Esophagus squamous epithelium (tissue), 5 donors: ENCODE measurements at regions not wholly inside any gene's neighbourhood (a gene's known extent, or its start where the extent isn't known, plus 50 kb on each side); places are given as distances from the start of the nearest gene placed in this dataset.

Source experiments
- DNase-seq: peaks from one replicate; lab custom pipeline; 2025; lab: John Stamatoyannopoulos, UW
- H3K27ac ChIP-seq, 4 donors: fragments of 200-600 bp; sonication (generic); one replicate each; pipeline ENCODE4 v1.5.1; 2016 to 2019; ENCODE audit warnings: mild to moderate bottlenecking in 1 of 4
- H3K27me3 ChIP-seq, 4 donors: fragments of 200-600 bp; sonication (generic); 1 replicate in 3 of 4; 2 replicates in 1 of 4; pipeline versions ENCODE4 v1.5.1 to v1.6.0; 2017 to 2021; ENCODE audit warnings: antibody characterized with exemption in 1 of 4
- H3K36me3 ChIP-seq, 3 donors: fragments of 200-600 bp; sonication (generic); one replicate each; pipeline ENCODE4 v1.5.1; 2016 to 2019
- H3K4me1 ChIP-seq, 3 donors: fragments of 200-600 bp; sonication (generic); one replicate each; pipeline ENCODE4 v1.5.1; 2017 to 2019
- H3K4me3 ChIP-seq, 4 donors: fragments of 200-600 bp; sonication (generic); 1 replicate in 3 of 4; 2 replicates in 1 of 4; pipeline ENCODE4 v1.5.1; 2016 to 2019; ENCODE audit warnings: mild to moderate bottlenecking in 2 of 4, moderate library complexity in 1 of 4
- H3K9me3 ChIP-seq, 3 donors: fragments of 200-600 bp; sonication (generic); one replicate each; pipeline ENCODE4 v1.5.1; 2016 to 2019
- POLR2A ChIP-seq, 4 donors: fragments of 450-650 bp; IDR thresholded peaks; one replicate each; pipeline ENCODE4 v1.6.1; 2017; ENCODE audit warnings: antibody characterized with exemption in 4 of 4, mild to moderate bottlenecking in 4 of 4, moderate library complexity in 3 of 4
- WGBS, 2 donors: methylation state at CpG; one replicate each; pipeline ENCODE4 v1.1.5; 2018; 5-methylcytosine and 5-hydroxymethylcytosine counted together
- intact Hi-C: fragments of 100-400 bp; cut with DNase I; formaldehyde crosslinking; loops from one replicate; pipeline ENCODE4 v1.15.0; 2022
- TF ChIP-seq, protein P1 (sequence below), 6 experiments: fragments of 450-650 bp in 4 of 6; fragments of 200-600 bp in 2 of 6; sonication (generic) in 2 of 6; IDR thresholded peaks; one replicate each; pipeline ENCODE4 v1.5.1; 2016 to 2019; ENCODE audit warnings: antibody characterized with exemption in 6 of 6, mild to moderate bottlenecking in 4 of 6, moderate library complexity in 4 of 6
- donor health status: DM: yes; HTN: yes; CAD: no.

DNA sequence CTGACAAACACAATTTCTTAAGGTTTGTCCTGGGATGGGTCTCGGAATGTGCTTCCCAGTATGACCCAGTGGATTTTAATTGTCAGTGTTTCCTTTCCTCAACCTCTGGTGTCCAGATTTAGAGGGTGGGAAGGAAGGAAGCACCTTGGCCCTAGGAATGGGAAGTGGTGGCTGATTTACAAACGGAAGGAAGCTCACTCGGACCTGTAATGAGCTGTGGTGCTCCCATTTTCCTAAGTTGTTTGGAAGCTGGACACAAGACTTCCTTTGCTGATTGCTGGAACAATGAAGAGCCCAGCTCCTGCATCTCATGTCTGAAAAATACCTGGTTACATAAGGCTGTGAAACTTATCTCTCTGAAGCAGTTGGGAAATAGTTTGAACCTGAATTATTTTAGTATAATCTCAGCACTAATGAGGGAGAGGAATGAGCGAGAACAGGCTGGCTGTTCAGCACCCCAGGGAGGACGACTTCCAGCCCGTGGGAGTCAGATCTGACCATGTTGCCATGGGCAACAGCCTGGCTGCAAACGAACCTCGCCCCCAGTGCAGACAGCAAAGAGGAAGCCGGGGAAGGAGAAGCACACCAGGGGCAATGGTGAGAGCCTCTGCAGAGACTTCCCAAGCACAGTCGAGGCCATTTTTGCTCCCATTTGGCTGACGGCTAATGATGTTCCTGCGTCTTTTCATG, 74.4 kb upstream of the ASB18 start:
- H3K27me3 ChIP-seq: no peaks in the 10 kb centered on the region
- WGBS, 2 donors: 42 to 50% methylated on average over 7 to 12 of the region's 12 CpGs
- H3K27ac ChIP-seq: peak overlapping the region in 3 of 4 donors; percentile 35 to 80 (median 77)
- H3K4me1 ChIP-seq: peaks cover 0 to 18% (median 0%) of the 10 kb centered on the region in 3 donors
- no peak for DNase-seq
- no peaks in the 10 kb centered on the region for H3K36me3 ChIP-seq
- TF ChIP-seq POLR2A (IDR thresholded peaks at IDR 0.05): no peak
- TF ChIP-seq, protein P1, sequence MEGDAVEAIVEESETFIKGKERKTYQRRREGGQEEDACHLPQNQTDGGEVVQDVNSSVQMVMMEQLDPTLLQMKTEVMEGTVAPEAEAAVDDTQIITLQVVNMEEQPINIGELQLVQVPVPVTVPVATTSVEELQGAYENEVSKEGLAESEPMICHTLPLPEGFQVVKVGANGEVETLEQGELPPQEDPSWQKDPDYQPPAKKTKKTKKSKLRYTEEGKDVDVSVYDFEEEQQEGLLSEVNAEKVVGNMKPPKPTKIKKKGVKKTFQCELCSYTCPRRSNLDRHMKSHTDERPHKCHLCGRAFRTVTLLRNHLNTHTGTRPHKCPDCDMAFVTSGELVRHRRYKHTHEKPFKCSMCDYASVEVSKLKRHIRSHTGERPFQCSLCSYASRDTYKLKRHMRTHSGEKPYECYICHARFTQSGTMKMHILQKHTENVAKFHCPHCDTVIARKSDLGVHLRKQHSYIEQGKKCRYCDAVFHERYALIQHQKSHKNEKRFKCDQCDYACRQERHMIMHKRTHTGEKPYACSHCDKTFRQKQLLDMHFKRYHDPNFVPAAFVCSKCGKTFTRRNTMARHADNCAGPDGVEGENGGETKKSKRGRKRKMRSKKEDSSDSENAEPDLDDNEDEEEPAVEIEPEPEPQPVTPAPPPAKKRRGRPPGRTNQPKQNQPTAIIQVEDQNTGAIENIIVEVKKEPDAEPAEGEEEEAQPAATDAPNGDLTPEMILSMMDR (IDR thresholded peaks at IDR 0.05): no peak
- no peaks in the 10 kb centered on the region for H3K9me3 ChIP-seq
- intact Hi-C loops: no loop called here
- H3K4me3 ChIP-seq: no peak overlapping the region

DNA sequence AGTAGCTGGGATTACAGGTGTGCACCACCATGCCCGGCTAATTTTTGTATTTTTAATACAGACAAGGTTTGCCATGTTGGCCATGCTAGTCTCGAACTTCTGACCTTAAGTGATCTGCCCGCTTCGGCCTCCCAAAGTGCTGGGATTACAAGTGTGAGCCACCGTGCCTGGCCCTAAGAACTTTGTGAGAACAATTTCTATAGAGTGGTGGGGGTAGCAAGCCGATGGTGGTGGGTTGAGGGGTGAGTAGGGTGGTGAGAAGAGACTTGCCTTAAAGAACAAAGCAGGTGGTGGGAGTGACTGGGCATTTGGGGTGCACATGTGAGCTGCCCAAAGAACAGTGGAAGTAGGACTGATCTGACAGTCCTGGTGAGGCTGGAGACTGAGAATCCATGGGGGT, 76.0 kb upstream of the ASB18 start:
- TF ChIP-seq, protein P1 (IDR thresholded peaks at IDR 0.05): no peak
- no peak for TF ChIP-seq POLR2A (IDR thresholded peaks at IDR 0.05)
- Histone ChIP-seq H3K9me3 (no peaks in the 10 kb centered on the region), H3K27me3 (no peaks in the 10 kb centered on the region), H3K27ac (no peak overlapping the region), H3K36me3 (no peaks in the 10 kb centered on the region), H3K4me3 (no peak overlapping the region), H3K4me1 (peaks cover 0 to 12% (median 0%) of the 10 kb centered on the region in 3 donors)
- intact Hi-C loops: loop anchor here (5.0 to 10.0 kb wide), 2 partner anchors 685 to 732 kb away; no protein-coding TSS in a partner anchor
- no peak for DNase-seq
- 84 to 85% methylated on average over 5 to 6 of the region's 6 CpGs for WGBS, 2 donors

DNA sequence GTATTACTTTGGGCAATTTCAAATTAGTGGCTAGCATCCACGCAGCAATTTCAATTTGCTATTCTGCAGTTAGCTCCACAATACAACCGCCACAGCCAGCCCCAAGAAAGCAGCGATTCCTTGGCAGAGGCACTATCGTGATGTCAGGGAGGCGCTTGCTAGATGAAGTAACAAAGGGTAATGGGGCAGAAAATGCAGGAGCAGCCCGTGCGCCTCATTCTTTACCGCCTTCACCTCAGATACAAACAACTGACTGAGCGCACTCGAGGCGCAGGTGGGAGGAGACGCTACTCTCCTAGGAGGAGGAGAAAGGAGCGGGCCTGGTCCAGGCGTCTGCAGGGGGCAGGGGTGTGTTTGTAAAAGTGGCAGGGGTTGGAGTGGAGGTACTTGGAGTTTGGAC, 76.9 kb upstream of the ASB18 start:
- Histone ChIP-seq H3K4me3 (no peak overlapping the region), H3K4me1 (peaks cover 0 to 12% (median 0%) of the 10 kb centered on the region in 3 donors), H3K27ac (no peak overlapping the region), H3K27me3 (no peaks in the 10 kb centered on the region), H3K9me3 (no peaks in the 10 kb centered on the region), H3K36me3 (no peaks in the 10 kb centered on the region)
- intact Hi-C loops: loop anchor here (5.0 to 10.0 kb wide), 2 partner anchors 684 to 731 kb away; no protein-coding TSS in a partner anchor
- TF ChIP-seq, protein P1 (IDR thresholded peaks at IDR 0.05): no peak
- TF ChIP-seq POLR2A (IDR thresholded peaks at IDR 0.05): no peak
- WGBS, 2 donors: 92 to 96% methylated on average over 13 to 14 of the region's 14 CpGs
- no peak for DNase-seq

DNA sequence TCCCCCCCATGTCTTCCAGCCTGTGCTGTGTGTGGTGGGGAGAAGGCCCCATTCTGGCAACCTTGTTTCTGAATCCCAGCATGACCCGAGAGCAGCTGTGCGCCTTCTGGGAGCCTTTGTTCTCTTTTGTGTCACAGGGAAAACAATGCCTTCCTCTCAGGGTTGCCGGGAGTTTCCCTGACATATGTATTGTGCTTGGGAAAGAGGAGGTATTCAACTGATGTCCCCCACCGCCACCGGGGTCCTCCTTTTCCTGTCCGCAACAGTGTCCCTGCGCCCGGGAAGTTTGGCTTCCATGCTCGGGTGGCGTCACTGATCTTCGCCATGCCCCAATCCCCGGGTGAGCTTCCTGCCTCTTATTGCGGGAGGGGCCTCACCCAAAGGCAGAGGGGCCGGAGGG, 77.5 kb upstream of the ASB18 start:
- TF ChIP-seq, protein P1 (IDR thresholded peaks at IDR 0.05): no peak
- TF ChIP-seq POLR2A (IDR thresholded peaks at IDR 0.05): no peak
- Histone ChIP-seq H3K9me3 (no peaks in the 10 kb centered on the region), H3K27ac (no peak overlapping the region), H3K36me3 (no peaks in the 10 kb centered on the region), H3K4me1 (peaks cover 0 to 12% (median 0%) of the 10 kb centered on the region in 3 donors), H3K27me3 (no peaks in the 10 kb centered on the region), H3K4me3 (no peak overlapping the region)
- intact Hi-C loops: loop anchor here (5.0 to 10.0 kb wide), 2 partner anchors 683 to 731 kb away; no protein-coding TSS in a partner anchor
- DNase-seq: no peak
- WGBS, 2 donors: 71 to 85% methylated on average over 6 of the region's 14 CpGs

DNA sequence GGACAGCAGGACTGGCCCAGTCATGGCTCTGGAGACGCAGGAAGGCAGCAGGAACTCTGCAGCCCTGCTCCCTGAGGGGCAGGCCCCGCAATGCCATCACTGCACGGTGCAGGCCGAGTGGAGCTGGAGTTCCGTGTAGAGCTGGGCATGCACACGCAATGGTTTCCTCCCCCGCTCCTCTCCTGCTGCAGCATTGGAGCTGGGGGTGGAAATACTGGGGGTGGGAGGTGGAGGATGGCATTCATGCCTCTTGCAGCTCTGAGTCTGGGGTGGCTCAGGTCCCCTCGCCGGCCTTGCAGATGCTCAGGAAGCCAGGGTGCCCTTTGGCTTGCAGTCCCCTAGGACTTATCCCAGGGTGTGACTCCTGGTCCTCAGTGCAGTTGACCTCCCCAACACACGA, 78.3 kb upstream of the ASB18 start:
- Histone ChIP-seq H3K27me3 (no peaks in the 10 kb centered on the region), H3K27ac (no peak overlapping the region), H3K9me3 (no peaks in the 10 kb centered on the region), H3K4me3 (no peak overlapping the region), H3K36me3 (no peaks in the 10 kb centered on the region), H3K4me1 (peaks cover 0 to 12% (median 0%) of the 10 kb centered on the region in 3 donors)
- no peak for DNase-seq
- TF ChIP-seq POLR2A (IDR thresholded peaks at IDR 0.05): no peak
- TF ChIP-seq, protein P1 (IDR thresholded peaks at IDR 0.05): no peak
- intact Hi-C loops: loop anchor here (5.0 to 10.0 kb wide), 2 partner anchors 682 to 730 kb away; no protein-coding TSS in a partner anchor
- WGBS, 2 donors: 86% methylated on average over 7 of the region's 10 CpGs; no CpG with 5 or more reads in 1 of the 2 donors
